Ishikawa (cell line): ENCODE measurements at regions not wholly inside any gene's neighbourhood (a gene's known extent, or its start where the extent isn't known, plus 50 kb on each side); places are given as distances from the start of the nearest gene placed in this dataset.

Experiments
- CEBPB ChIP-seq: IDR thresholded peaks from 2 replicates; pipeline ENCODE4 v1.6.1; 2012
- EGR1 ChIP-seq: IDR thresholded peaks from 2 replicates; pipeline ENCODE4 v1.6.1; 2012
- EP300 ChIP-seq: IDR thresholded peaks from 2 replicates; pipeline ENCODE4 v1.6.1; 2012; ENCODE audit warnings: borderline replicate concordance
- NFIC ChIP-seq: IDR thresholded peaks from 2 replicates; pipeline ENCODE4 v1.6.1; 2012
- RAD21 ChIP-seq: IDR thresholded peaks from 2 replicates; pipeline ENCODE4 v1.6.1; 2012; ENCODE audit warnings: low read depth
- REST ChIP-seq: IDR thresholded peaks from 2 replicates; pipeline ENCODE4 v1.6.1; 2012; ENCODE audit warnings: low read depth, mild to moderate bottlenecking
- TAF1 ChIP-seq: IDR thresholded peaks from 2 replicates; pipeline ENCODE4 v1.6.1; 2012; ENCODE audit warnings: low read depth, mild to moderate bottlenecking
- USF1 ChIP-seq: IDR thresholded peaks from 2 replicates; pipeline ENCODE4 v1.6.1; 2012
- YY1 ChIP-seq: IDR thresholded peaks from 2 replicates; pipeline ENCODE4 v1.6.1; 2012; ENCODE audit warnings: low read depth

GRCh38 chr12:92085736-92086040, 60.0 kb downstream of the BTG1 start:
- TF ChIP-seq EP300 (no peak), TAF1 (no peak), USF1 (no peak), YY1 (no peak), NFIC (no peak), CEBPB (no peak), RAD21 (no peak), REST (no peak), EGR1 (no peak)
